Ovary (tissue), 3 donors: ENCODE measurements at regions not wholly inside any gene's neighbourhood (a gene's known extent, or its start where the extent isn't known, plus 50 kb on each side); places are given as distances from the start of the nearest gene placed in this dataset.
"Not testable (repeated sequence)": the region's sequence is repeated elsewhere in the genome, so short reads cannot be mapped to it uniquely, and the experiment has no call there.

ENCODE experiments used
- CTCF ChIP-seq, 3 donors: fragments of 450-650 bp in 2 of 3; fragments of 200-600 bp in 1 of 3; IDR thresholded peaks; one replicate each; pipeline versions ENCODE4 v1.5.1 to v1.8.0; 2016 to 2022; ENCODE audit warnings: antibody characterized with exemption in 3 of 3, mild to moderate bottlenecking in 1 of 3
- EP300 ChIP-seq: sonication (generic); formaldehyde crosslinking; IDR thresholded peaks from one replicate; pipeline ENCODE4 v1.6.1; 2017; ENCODE audit warnings: antibody characterized with exemption
- POLR2A ChIP-seq: fragments of 450-650 bp; IDR thresholded peaks from one replicate; pipeline ENCODE4 v1.6.1; 2017; ENCODE audit warnings: antibody characterized with exemption, mild to moderate bottlenecking, moderate library complexity
- donor health status: DM: no; HTN: no; CAD: no.

DNA sequence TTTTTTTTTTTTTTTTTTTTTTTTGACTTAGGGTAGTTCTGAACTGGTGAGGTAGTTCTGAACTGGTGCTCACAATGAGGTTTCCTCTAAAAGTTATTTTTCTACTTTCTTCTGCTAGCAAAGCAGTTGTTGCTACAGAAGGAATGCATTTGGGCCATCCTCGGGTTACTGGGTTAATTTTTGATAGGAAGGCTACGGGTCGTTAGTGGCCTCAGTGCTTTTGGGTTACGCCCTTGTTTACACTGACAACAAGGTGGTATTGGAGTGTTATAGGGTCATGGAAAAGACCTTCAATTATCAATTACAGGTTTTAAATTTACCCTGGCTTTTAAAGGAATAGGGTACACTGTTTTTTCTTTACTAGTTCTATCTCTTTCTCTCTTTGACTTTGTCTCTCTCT is 1183.7 kb upstream of the CDH2 start:
- TF ChIP-seq CTCF (IDR thresholded peaks at IDR 0.05); POLR2A; EP300: not testable (repeated sequence)
